Vagina (tissue), 2 donors: ENCODE measurements at regions not wholly inside any gene's neighbourhood (a gene's known extent, or its start where the extent isn't known, plus 50 kb on each side); places are given as distances from the start of the nearest gene placed in this dataset.
"Not testable (repeated sequence)": the region's sequence is repeated elsewhere in the genome, so short reads cannot be mapped to it uniquely, and the experiment has no call there.

ENCODE experiments used
- DNase-seq, 2 donors: peaks; one replicate each; pipeline ENCODE4 v3.0.0-alpha.2; 2017; ENCODE audit errors: extremely low spot score in 2 of 2
- H3K27ac ChIP-seq: fragments of 200-600 bp; sonication (generic); one replicate; pipeline ENCODE4 v1.5.1; 2019
- H3K27me3 ChIP-seq: fragments of 200-600 bp; sonication (generic); one replicate; pipeline ENCODE4 v1.5.1; 2019
- H3K36me3 ChIP-seq, 2 donors: fragments of 200-600 bp; sonication (generic); one replicate each; pipeline ENCODE4 v1.5.1; 2017 to 2019
- H3K4me1 ChIP-seq: fragments of 200-600 bp; sonication (generic); one replicate; pipeline ENCODE4 v1.5.1; 2019
- H3K4me3 ChIP-seq, 2 donors: fragments of 200-600 bp; sonication (generic); 1 replicate in 1 of 2; 2 replicates in 1 of 2; pipeline ENCODE4 v1.5.1; 2016 to 2019
- H3K9me3 ChIP-seq: fragments of 200-600 bp; sonication (generic); one replicate; pipeline ENCODE4 v1.5.1; 2019
- CTCF ChIP-seq, 3 experiments: fragments of 450-650 bp in 2 of 3; fragments of 200-600 bp in 1 of 3; sonication (generic) in 1 of 3; IDR thresholded peaks; one replicate each; pipeline ENCODE4 v1.5.1; 2017 to 2019; ENCODE audit warnings: antibody characterized with exemption in 3 of 3, mild to moderate bottlenecking in 2 of 3, moderate library complexity in 2 of 3
- POLR2A ChIP-seq, 2 donors: fragments of 450-650 bp; IDR thresholded peaks; one replicate each; pipeline ENCODE4 v1.6.1; 2017; ENCODE audit warnings: antibody characterized with exemption in 2 of 2, mild to moderate bottlenecking in 2 of 2, moderate library complexity in 2 of 2
- POLR2AphosphoS5 ChIP-seq, 2 donors: sonication (generic); formaldehyde crosslinking; IDR thresholded peaks; one replicate each; pipeline ENCODE4 v1.9.0; 2017; ENCODE audit warnings: antibody characterized with exemption in 2 of 2, mild to moderate bottlenecking in 2 of 2, low read depth in 1 of 2; ENCODE audit not compliant: insufficient read depth in 1 of 2
- intact Hi-C: fragments of 100-400 bp; cut with DNase I; formaldehyde crosslinking; loops from one replicate; pipeline ENCODE4 v1.15.1; 2023

- Histone ChIP-seq H3K4me1 (no peaks in the 10 kb centered on the region), H3K4me3 (no peak overlapping the region), H3K36me3 (no peaks in the 10 kb centered on the region), H3K9me3 (no peaks in the 10 kb centered on the region), H3K27me3 (no peaks in the 10 kb centered on the region), H3K27ac (no peak overlapping the region)
- intact Hi-C loops: no loop called here
- no peak for DNase-seq
- TF ChIP-seq CTCF (IDR thresholded peaks at IDR 0.05): no peak
- TF ChIP-seq POLR2A (IDR thresholded peaks at IDR 0.05): no peak
- TF ChIP-seq POLR2AphosphoS5 (IDR thresholded peaks at IDR 0.05; ENCODE audit: insufficient read depth in 1 of 2, low read depth in 1 of 2): no peak
These were observed 1081.6 kb downstream of the TYW1 start for GRCh38 chr7:68078157-68078710.

- H3K9me3 ChIP-seq, H3K36me3 ChIP-seq, DNase-seq, H3K4me1 ChIP-seq, intact Hi-C loops, H3K27ac ChIP-seq, H3K27me3 ChIP-seq, H3K4me3 ChIP-seq: not testable (repeated sequence)
These were observed 1085.7 kb downstream of the TYW1 start for GRCh38 chr7:68082066-68082960.

GRCh38 chr7:68082961-68083657, 1086.5 kb downstream of the TYW1 start:
- H3K36me3 ChIP-seq, H3K27ac ChIP-seq, H3K9me3 ChIP-seq, H3K4me3 ChIP-seq, H3K4me1 ChIP-seq, intact Hi-C loops, DNase-seq, H3K27me3 ChIP-seq: not testable (repeated sequence)

- H3K36me3 ChIP-seq: no peaks in the 10 kb centered on the region
- no peaks in the 10 kb centered on the region for H3K4me1 ChIP-seq
- no peak overlapping the region for H3K4me3 ChIP-seq
- no peak for DNase-seq
- H3K27me3 ChIP-seq: no peaks in the 10 kb centered on the region
- no peaks in the 10 kb centered on the region for H3K9me3 ChIP-seq
- intact Hi-C loops: no loop called here
- H3K27ac ChIP-seq: no peak overlapping the region
- no peak for TF ChIP-seq CTCF (IDR thresholded peaks at IDR 0.05)
- TF ChIP-seq POLR2A (IDR thresholded peaks at IDR 0.05): no peak
- TF ChIP-seq POLR2AphosphoS5 (IDR thresholded peaks at IDR 0.05; ENCODE audit: insufficient read depth in 1 of 2, low read depth in 1 of 2): no peak
These were observed 1090.8 kb downstream of the TYW1 start for GRCh38 chr7:68087401-68087800.

- Histone ChIP-seq H3K27me3 (no peaks in the 10 kb centered on the region), H3K4me3 (no peak overlapping the region), H3K36me3 (no peaks in the 10 kb centered on the region), H3K4me1 (no peaks in the 10 kb centered on the region), H3K27ac (no peak overlapping the region), H3K9me3 (no peaks in the 10 kb centered on the region)
- no peak for DNase-seq
- TF ChIP-seq POLR2A (IDR thresholded peaks at IDR 0.05): no peak
- no peak for TF ChIP-seq POLR2AphosphoS5 (IDR thresholded peaks at IDR 0.05; ENCODE audit: insufficient read depth in 1 of 2, low read depth in 1 of 2)
- no peak for TF ChIP-seq CTCF (IDR thresholded peaks at IDR 0.05)
- intact Hi-C loops: no loop called here
These were observed 1092.2 kb downstream of the TYW1 start for GRCh38 chr7:68088879-68089278.

GRCh38 chr7:68090256-68090655, 1093.6 kb downstream of the TYW1 start:
- H3K9me3 ChIP-seq, H3K4me1 ChIP-seq, H3K27ac ChIP-seq, intact Hi-C loops, H3K4me3 ChIP-seq, H3K27me3 ChIP-seq, DNase-seq, H3K36me3 ChIP-seq: not testable (repeated sequence)
